NT2/D1 (cell line): ENCODE measurements at regions not wholly inside any gene's neighbourhood (a gene's known extent, or its start where the extent isn't known, plus 50 kb on each side); places are given as distances from the start of the nearest gene placed in this dataset.

ENCODE experiments used
- SUZ12 ChIP-seq: IDR thresholded peaks from 2 replicates; pipeline ENCODE4 v1.6.1; 2011; ENCODE audit not compliant: insufficient read length, insufficient read depth; ENCODE audit errors: extremely low read depth
- YY1 ChIP-seq: IDR thresholded peaks from 2 replicates; pipeline ENCODE4 v1.6.1; 2011; ENCODE audit not compliant: insufficient read length, insufficient read depth
- ZNF274 ChIP-seq: IDR thresholded peaks from 2 replicates; pipeline ENCODE4 v1.6.1; 2011; ENCODE audit warnings: mild to moderate bottlenecking, low read depth, low read length

GRCh38 chr11:134947556-134947955, 535.5 kb upstream of the B3GAT1 start:
- TF ChIP-seq YY1 (no peak), SUZ12 (no peak), ZNF274 (no peak)
